Left ventricle myocardium inferior (tissue), 1 donor: ENCODE measurements at regions not wholly inside any gene's neighbourhood (a gene's known extent, or its start where the extent isn't known, plus 50 kb on each side); places are given as distances from the start of the nearest gene placed in this dataset.
"Not testable (repeated sequence)": the region's sequence is repeated elsewhere in the genome, so short reads cannot be mapped to it uniquely, and the experiment has no call there.

Source experiments
- DNase-seq: peaks from one replicate; pipeline ENCODE4 v3.0.0-alpha.2; 2020
- H3K27ac ChIP-seq: fragments of 200-600 bp; replicated peaks from 2 replicates; pipeline ENCODE4 v1.8.0; 2021
- H3K27me3 ChIP-seq: fragments of 200-600 bp; 2 replicates; pipeline ENCODE4 v1.8.0; 2021; ENCODE audit warnings: low read depth
- H3K36me3 ChIP-seq: fragments of 200-600 bp; 2 replicates; pipeline ENCODE4 v1.8.0; 2021
- H3K4me1 ChIP-seq: fragments of 200-600 bp; 2 replicates; pipeline ENCODE4 v1.8.0; 2021
- H3K4me3 ChIP-seq: fragments of 200-600 bp; 2 replicates; pipeline ENCODE4 v1.8.0; 2021; ENCODE audit warnings: mild to moderate bottlenecking, moderate library complexity
- H3K9me3 ChIP-seq: fragments of 200-600 bp; replicated peaks from 2 replicates; pipeline ENCODE4 v1.8.0; 2021
- intact Hi-C: fragments of 100-400 bp; cut with micrococcal nuclease; formaldehyde crosslinking; loops from one replicate; pipeline ENCODE4 v1.11.0; 2022
- TF ChIP-seq, protein P1 (sequence below): fragments of 200-600 bp; IDR thresholded peaks from 2 replicates; pipeline ENCODE4 v1.8.0; 2021; ENCODE audit warnings: antibody characterized with exemption, mild to moderate bottlenecking, borderline replicate concordance
- donor health status: DM: no; HTN: yes; CAD: no; lungs with severe emphysema.

- H3K4me3 ChIP-seq, result no peak overlapping the region
- H3K27ac ChIP-seq, result no peak overlapping the region
- TF ChIP-seq, protein P1, sequence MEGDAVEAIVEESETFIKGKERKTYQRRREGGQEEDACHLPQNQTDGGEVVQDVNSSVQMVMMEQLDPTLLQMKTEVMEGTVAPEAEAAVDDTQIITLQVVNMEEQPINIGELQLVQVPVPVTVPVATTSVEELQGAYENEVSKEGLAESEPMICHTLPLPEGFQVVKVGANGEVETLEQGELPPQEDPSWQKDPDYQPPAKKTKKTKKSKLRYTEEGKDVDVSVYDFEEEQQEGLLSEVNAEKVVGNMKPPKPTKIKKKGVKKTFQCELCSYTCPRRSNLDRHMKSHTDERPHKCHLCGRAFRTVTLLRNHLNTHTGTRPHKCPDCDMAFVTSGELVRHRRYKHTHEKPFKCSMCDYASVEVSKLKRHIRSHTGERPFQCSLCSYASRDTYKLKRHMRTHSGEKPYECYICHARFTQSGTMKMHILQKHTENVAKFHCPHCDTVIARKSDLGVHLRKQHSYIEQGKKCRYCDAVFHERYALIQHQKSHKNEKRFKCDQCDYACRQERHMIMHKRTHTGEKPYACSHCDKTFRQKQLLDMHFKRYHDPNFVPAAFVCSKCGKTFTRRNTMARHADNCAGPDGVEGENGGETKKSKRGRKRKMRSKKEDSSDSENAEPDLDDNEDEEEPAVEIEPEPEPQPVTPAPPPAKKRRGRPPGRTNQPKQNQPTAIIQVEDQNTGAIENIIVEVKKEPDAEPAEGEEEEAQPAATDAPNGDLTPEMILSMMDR, result no peak
- no peaks in the 10 kb centered on the region for H3K27me3 ChIP-seq
- no peaks in the 10 kb centered on the region for H3K9me3 ChIP-seq
- H3K36me3 ChIP-seq, result no peaks in the 10 kb centered on the region
- no peak for DNase-seq
- H3K4me1 ChIP-seq, result no peaks in the 10 kb centered on the region
- intact Hi-C loops, result no loop called here
Measured at GRCh38 chr6:74451953-74452352, 753.9 kb downstream of the COL12A1 start.

DNA sequence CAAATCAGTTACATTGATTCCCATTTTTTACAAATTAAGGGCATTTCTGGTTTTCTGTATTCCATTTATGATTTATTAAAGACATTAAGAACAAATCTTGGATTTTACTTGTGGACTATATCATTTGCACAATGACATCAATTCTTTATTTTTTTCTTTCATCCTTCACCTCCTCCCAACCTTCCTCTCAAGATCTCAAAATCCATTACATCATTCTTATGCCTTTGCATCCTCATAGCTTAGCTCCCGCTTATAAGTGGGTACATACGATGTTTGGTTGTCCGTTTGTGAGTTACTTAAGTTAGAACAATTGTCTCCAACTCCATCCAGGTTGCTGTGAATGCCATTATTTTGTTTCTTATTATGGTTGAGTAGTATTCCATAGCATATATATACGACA lies 752.8 kb downstream of the CD109 start:
- H3K9me3 ChIP-seq, result no peaks in the 10 kb centered on the region
- DNase-seq, result no peak
- H3K27ac ChIP-seq, result no peak overlapping the region
- TF ChIP-seq, protein P1, result no peak
- no peaks in the 10 kb centered on the region for H3K27me3 ChIP-seq
- no peaks in the 10 kb centered on the region for H3K36me3 ChIP-seq
- no peaks in the 10 kb centered on the region for H3K4me1 ChIP-seq
- H3K4me3 ChIP-seq, result no peak overlapping the region
- intact Hi-C loops, result no loop called here

- Histone ChIP-seq H3K27me3 (no peaks in the 10 kb centered on the region), H3K36me3 (no peaks in the 10 kb centered on the region), H3K4me1 (no peaks in the 10 kb centered on the region), H3K9me3 (no peaks in the 10 kb centered on the region), H3K4me3 (no peak overlapping the region), H3K27ac (no peak overlapping the region)
- intact Hi-C loops, result no loop called here
- TF ChIP-seq, protein P1, result no peak
- DNase-seq, result no peak
Measured at GRCh38 chr6:74447013-74447412, 751.0 kb downstream of the CD109 start.

DNA sequence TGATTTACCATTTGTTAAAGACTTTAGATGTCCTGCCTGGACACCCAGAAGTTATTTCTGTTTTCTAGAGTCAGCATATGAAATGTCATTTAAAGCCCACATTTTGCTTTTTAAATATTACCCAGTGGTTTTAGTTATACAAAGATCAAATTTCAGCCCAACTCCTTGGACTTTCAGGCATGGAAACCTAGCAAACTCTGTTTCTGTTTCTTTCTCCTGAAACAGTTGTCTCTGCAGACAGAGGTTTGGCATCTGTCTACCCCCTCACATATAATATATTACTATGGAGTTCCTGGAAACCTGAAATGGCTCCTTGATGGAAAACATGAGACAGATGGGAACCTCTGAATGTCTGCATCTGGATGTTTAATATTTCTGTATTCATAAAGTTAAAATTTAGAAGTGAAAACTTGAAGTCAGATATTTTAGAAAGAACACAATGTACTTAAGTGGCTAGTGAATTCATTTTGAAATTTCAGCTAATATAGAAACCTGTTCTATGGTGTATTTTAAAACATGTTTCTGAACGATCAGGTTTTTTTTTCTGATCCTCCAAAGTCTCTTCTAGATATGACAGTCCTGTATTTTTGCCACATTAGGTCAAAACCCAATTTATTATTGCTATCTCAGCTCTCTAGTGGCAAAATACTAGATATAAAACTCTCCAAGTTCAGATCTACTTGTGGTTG lies 743.3 kb downstream of the CD109 start:
- H3K27ac ChIP-seq, result no peak overlapping the region
- no peaks in the 10 kb centered on the region for H3K36me3 ChIP-seq
- peaks cover 8% of the 10 kb centered on the region for H3K9me3 ChIP-seq
- no peak overlapping the region for H3K4me3 ChIP-seq
- intact Hi-C loops, result no loop called here
- H3K4me1 ChIP-seq, result no peaks in the 10 kb centered on the region
- DNase-seq, result no peak
- TF ChIP-seq, protein P1, result no peak
- H3K27me3 ChIP-seq, result no peaks in the 10 kb centered on the region

GRCh38 chr6:74438395-74438794 lies 742.4 kb downstream of the CD109 start:
- DNase-seq, intact Hi-C loops, H3K4me3 ChIP-seq, H3K9me3 ChIP-seq, H3K27ac ChIP-seq, H3K36me3 ChIP-seq, H3K4me1 ChIP-seq, H3K27me3 ChIP-seq: not testable (repeated sequence)

DNA sequence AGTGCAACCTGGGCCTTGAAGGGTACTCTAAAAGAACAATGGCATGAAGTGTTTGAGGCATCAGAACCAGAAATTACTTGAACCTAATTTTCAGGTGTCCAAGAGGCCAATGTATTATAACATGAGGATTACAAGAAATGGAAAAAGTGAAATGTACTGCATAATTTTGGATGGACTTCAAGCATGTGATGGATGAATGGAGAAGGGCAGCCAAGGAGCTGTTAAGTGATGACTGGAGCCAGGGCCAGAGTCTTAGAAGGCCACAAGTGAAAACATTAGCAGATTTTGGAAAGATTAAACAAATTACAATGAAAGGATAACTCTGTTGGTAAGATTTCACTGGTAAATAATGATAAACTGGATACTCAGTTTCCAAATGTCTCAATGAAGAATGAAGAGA lies 738.2 kb downstream of the CD109 start:
- Histone ChIP-seq H3K4me1 (no peaks in the 10 kb centered on the region), H3K27me3 (no peaks in the 10 kb centered on the region), H3K4me3 (no peak overlapping the region), H3K9me3 (peaks cover 8% of the 10 kb centered on the region), H3K27ac (no peak overlapping the region), H3K36me3 (no peaks in the 10 kb centered on the region)
- TF ChIP-seq, protein P1, result no peak
- DNase-seq, result no peak
- intact Hi-C loops, result no loop called here
